K562 (cell line): ENCODE measurements at regions not wholly inside any gene's neighbourhood (a gene's known extent, or its start where the extent isn't known, plus 50 kb on each side); places are given as distances from the start of the nearest gene placed in this dataset.

Experiments used
- CREM ChIP-seq: IDR thresholded peaks from 2 replicates; pipeline ENCODE4 v1.6.1; 2014; ENCODE audit warnings: antibody characterized with exemption, low read depth
- HNRNPK ChIP-seq: fragments of 200-400 bp; formaldehyde crosslinking; IDR thresholded peaks from one replicate; pipeline ENCODE4 v1.6.1; 2018; ENCODE audit warnings: mild to moderate bottlenecking, low read depth, low read length; ENCODE audit not compliant: poor library complexity, severe bottlenecking
- IFI16 ChIP-seq: fragments of 250-450 bp; sonication (Bioruptor Pico); IDR thresholded peaks from 2 replicates; pipeline ENCODE4 v2.1.2; 2022; ENCODE audit warnings: mild to moderate bottlenecking, inconsistent platforms
- MCM7 ChIP-seq, 2 experiments: fragments of 450-650 bp; IDR thresholded peaks; 2 replicates each; pipeline ENCODE4 v1.6.1; 2016 to 2018
- MEF2D ChIP-seq: conservative IDR thresholded peaks from 2 replicates; pipeline ENCODE4 v1.6.1; 2016; ENCODE audit warnings: low read depth, missing genetic modification characterization, missing compliant biosample characterization
- PHF20 ChIP-seq: fragments of 450-650 bp; IDR thresholded peaks from 2 replicates; pipeline ENCODE4 v1.6.1; 2018; ENCODE audit not compliant: partially characterized antibody
- POLR2H ChIP-seq: IDR thresholded peaks from 2 replicates; pipeline ENCODE4 v1.6.1; 2016; ENCODE audit warnings: missing genetic modification characterization, low read depth, mild to moderate bottlenecking, control low read depth, missing compliant biosample characterization, moderate library complexity
- SRF ChIP-seq, 2 experiments: fragments of 250-450, 450-650 bp in 1 of 2; sonication (Bioruptor Pico) in 1 of 2; sonication (generic) in 1 of 2; formaldehyde crosslinking; IDR thresholded peaks; 2 replicates each; pipeline versions ENCODE4 v1.5.0 to v1.5.1; 2020 to 2022; ENCODE audit warnings: mild to moderate bottlenecking in 1 of 2, missing genetic modification reagents in 1 of 2
- TBP ChIP-seq: optimal IDR thresholded peaks from 2 replicates; pipeline ENCODE3; 2011; ENCODE audit warnings: low read depth, low read length, improper control_type of control experiment
- TCFL5 ChIP-seq: fragments of 250-450 bp; sonication (Bioruptor Pico); conservative IDR thresholded peaks from 2 replicates; pipeline ENCODE4 v1.6.1; 2021; ENCODE audit warnings: mild to moderate bottlenecking, moderate library complexity, matching md5 sums
- TEAD1 ChIP-seq, 2 experiments: fragments of 450-650 bp in 1 of 2; sonication (generic) in 1 of 2; formaldehyde crosslinking; IDR thresholded peaks; 2 replicates each; pipeline versions ENCODE4 v1.4.0 to v1.8.0; 2020 to 2022; ENCODE audit warnings: mild to moderate bottlenecking in 2 of 2, missing genetic modification reagents in 1 of 2
- ZNF324 ChIP-seq: fragments of 250-450 bp; sonication (Bioruptor Pico); IDR thresholded peaks from 2 replicates; pipeline ENCODE4 v1.4.0; 2020; ENCODE audit warnings: mild to moderate bottlenecking
- TF ChIP-seq, protein P1 (sequence below): fragments of 200-600 bp; sonication (generic); IDR thresholded peaks from one replicate; pipeline ENCODE4 v1.6.1; 2012; ENCODE audit warnings: mild to moderate bottlenecking, low read depth, low read length, inconsistent platforms
- TF ChIP-seq, protein P2 (sequence below): fragments of 150-350 bp; IDR thresholded peaks from 2 replicates; pipeline ENCODE4 v1.6.1; 2014; ENCODE audit warnings: low read depth, mild to moderate bottlenecking, low read length, borderline replicate concordance

DNA sequence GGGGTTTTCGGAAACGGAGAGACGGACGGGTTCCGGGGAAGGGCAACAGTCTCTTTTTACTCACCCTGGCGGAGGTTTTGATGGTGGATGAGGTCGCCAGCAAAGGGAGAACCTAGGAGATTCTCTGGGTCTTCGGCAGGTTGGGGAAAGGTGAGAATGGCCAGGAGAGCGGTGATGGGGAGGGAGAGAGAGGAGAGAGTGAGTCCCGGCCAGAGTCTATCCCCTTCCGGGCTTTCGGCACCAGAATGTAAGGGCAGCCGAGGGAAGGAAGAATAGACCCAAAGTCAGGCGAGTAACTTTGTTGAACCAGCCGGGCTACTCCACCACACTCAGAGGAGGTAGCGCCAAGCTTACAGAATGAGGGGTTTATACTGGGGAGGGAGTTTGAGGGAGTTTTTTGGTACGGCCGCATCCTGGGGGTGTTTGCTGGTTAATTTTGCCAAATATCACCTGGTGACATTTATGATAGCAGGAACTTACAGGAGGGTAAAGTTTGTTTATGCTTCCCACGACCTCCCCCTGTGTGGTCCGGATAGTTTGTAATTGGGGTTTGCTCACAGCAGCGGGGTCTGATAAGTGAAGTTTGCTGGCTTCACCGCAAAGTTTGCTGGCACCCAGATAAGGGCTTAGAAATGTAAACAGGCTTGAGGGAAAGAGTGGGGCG lies 141.1 kb upstream of the ETV3 start (continued):
- TF ChIP-seq, protein P1, sequence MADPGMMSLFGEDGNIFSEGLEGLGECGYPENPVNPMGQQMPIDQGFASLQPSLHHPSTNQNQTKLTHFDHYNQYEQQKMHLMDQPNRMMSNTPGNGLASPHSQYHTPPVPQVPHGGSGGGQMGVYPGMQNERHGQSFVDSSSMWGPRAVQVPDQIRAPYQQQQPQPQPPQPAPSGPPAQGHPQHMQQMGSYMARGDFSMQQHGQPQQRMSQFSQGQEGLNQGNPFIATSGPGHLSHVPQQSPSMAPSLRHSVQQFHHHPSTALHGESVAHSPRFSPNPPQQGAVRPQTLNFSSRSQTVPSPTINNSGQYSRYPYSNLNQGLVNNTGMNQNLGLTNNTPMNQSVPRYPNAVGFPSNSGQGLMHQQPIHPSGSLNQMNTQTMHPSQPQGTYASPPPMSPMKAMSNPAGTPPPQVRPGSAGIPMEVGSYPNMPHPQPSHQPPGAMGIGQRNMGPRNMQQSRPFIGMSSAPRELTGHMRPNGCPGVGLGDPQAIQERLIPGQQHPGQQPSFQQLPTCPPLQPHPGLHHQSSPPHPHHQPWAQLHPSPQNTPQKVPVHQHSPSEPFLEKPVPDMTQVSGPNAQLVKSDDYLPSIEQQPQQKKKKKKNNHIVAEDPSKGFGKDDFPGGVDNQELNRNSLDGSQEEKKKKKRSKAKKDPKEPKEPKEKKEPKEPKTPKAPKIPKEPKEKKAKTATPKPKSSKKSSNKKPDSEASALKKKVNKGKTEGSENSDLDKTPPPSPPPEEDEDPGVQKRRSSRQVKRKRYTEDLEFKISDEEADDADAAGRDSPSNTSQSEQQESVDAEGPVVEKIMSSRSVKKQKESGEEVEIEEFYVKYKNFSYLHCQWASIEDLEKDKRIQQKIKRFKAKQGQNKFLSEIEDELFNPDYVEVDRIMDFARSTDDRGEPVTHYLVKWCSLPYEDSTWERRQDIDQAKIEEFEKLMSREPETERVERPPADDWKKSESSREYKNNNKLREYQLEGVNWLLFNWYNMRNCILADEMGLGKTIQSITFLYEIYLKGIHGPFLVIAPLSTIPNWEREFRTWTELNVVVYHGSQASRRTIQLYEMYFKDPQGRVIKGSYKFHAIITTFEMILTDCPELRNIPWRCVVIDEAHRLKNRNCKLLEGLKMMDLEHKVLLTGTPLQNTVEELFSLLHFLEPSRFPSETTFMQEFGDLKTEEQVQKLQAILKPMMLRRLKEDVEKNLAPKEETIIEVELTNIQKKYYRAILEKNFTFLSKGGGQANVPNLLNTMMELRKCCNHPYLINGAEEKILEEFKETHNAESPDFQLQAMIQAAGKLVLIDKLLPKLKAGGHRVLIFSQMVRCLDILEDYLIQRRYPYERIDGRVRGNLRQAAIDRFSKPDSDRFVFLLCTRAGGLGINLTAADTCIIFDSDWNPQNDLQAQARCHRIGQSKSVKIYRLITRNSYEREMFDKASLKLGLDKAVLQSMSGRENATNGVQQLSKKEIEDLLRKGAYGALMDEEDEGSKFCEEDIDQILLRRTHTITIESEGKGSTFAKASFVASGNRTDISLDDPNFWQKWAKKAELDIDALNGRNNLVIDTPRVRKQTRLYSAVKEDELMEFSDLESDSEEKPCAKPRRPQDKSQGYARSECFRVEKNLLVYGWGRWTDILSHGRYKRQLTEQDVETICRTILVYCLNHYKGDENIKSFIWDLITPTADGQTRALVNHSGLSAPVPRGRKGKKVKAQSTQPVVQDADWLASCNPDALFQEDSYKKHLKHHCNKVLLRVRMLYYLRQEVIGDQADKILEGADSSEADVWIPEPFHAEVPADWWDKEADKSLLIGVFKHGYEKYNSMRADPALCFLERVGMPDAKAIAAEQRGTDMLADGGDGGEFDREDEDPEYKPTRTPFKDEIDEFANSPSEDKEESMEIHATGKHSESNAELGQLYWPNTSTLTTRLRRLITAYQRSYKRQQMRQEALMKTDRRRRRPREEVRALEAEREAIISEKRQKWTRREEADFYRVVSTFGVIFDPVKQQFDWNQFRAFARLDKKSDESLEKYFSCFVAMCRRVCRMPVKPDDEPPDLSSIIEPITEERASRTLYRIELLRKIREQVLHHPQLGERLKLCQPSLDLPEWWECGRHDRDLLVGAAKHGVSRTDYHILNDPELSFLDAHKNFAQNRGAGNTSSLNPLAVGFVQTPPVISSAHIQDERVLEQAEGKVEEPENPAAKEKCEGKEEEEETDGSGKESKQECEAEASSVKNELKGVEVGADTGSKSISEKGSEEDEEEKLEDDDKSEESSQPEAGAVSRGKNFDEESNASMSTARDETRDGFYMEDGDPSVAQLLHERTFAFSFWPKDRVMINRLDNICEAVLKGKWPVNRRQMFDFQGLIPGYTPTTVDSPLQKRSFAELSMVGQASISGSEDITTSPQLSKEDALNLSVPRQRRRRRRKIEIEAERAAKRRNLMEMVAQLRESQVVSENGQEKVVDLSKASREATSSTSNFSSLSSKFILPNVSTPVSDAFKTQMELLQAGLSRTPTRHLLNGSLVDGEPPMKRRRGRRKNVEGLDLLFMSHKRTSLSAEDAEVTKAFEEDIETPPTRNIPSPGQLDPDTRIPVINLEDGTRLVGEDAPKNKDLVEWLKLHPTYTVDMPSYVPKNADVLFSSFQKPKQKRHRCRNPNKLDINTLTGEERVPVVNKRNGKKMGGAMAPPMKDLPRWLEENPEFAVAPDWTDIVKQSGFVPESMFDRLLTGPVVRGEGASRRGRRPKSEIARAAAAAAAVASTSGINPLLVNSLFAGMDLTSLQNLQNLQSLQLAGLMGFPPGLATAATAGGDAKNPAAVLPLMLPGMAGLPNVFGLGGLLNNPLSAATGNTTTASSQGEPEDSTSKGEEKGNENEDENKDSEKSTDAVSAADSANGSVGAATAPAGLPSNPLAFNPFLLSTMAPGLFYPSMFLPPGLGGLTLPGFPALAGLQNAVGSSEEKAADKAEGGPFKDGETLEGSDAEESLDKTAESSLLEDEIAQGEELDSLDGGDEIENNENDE, result no peak
- TF ChIP-seq TBP, result no peak
- TF ChIP-seq, protein P2, sequence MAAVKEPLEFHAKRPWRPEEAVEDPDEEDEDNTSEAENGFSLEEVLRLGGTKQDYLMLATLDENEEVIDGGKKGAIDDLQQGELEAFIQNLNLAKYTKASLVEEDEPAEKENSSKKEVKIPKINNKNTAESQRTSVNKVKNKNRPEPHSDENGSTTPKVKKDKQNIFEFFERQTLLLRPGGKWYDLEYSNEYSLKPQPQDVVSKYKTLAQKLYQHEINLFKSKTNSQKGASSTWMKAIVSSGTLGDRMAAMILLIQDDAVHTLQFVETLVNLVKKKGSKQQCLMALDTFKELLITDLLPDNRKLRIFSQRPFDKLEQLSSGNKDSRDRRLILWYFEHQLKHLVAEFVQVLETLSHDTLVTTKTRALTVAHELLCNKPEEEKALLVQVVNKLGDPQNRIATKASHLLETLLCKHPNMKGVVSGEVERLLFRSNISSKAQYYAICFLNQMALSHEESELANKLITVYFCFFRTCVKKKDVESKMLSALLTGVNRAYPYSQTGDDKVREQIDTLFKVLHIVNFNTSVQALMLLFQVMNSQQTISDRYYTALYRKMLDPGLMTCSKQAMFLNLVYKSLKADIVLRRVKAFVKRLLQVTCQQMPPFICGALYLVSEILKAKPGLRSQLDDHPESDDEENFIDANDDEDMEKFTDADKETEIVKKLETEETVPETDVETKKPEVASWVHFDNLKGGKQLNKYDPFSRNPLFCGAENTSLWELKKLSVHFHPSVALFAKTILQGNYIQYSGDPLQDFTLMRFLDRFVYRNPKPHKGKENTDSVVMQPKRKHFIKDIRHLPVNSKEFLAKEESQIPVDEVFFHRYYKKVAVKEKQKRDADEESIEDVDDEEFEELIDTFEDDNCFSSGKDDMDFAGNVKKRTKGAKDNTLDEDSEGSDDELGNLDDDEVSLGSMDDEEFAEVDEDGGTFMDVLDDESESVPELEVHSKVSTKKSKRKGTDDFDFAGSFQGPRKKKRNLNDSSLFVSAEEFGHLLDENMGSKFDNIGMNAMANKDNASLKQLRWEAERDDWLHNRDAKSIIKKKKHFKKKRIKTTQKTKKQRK, result no peak
- TF ChIP-seq PHF20, result no peak
- TF ChIP-seq SRF (CRISPR knock-in tag; IDR thresholded peaks at IDR 0.05), result peak in 1 of 2 experiments; percentile 71; a peak in 1 of 4 replicates
- TF ChIP-seq CREM, result peak; percentile 78
- no peak for TF ChIP-seq TCFL5 (CRISPR knock-in tag)
- no peak for TF ChIP-seq IFI16 (CRISPR knock-in tag)
- TF ChIP-seq ZNF324 (CRISPR knock-in tag), result no peak
- no peak for TF ChIP-seq HNRNPK
- TF ChIP-seq MCM7 (IDR thresholded peaks at IDR 0.05), result no peak
- TF ChIP-seq POLR2H (tag), result no peak
- peak; percentile 73; the same call in 1 of the 2 replicates for TF ChIP-seq MEF2D (tag)
- TF ChIP-seq TEAD1 (CRISPR knock-in tag; IDR thresholded peaks at IDR 0.05), result peak in 1 of 2 experiments; percentile 91; a peak in 3 of 4 replicates
